SK-N-SH (cell line): ENCODE measurements at regions not wholly inside any gene's neighbourhood (a gene's known extent, or its start where the extent isn't known, plus 50 kb on each side); places are given as distances from the start of the nearest gene placed in this dataset.

Source experiments
- CTCF ChIA-PET: fragments of 300-600, 350-600 bp; formaldehyde crosslinking; extraction: SDS; loops from one replicate; lab custom pipeline; 2021; lab: Yijun Ruan, JAX
- POLR2A ChIA-PET: fragments of 350-600 bp; sonication (Branson Sonifier 250); formaldehyde crosslinking; extraction: SDS; loops from one replicate; lab custom pipeline; 2020; ENCODE audit warnings: antibody characterized with exemption, inconsistent platforms; lab: Yijun Ruan, JAX
- DNase-seq: peaks from one replicate; pipeline ENCODE4 v3.0.0; 2012
- H2AFZ ChIP-seq: fragments of 200-600 bp; sonication (generic); 2 replicates; pipeline ENCODE4 v1.8.1; 2016; ENCODE audit warnings: antibody characterized with exemption, mild to moderate bottlenecking, low read depth
- H3F3A ChIP-seq: fragments of 200-600 bp; sonication (generic); replicated peaks from 2 replicates; pipeline ENCODE3; 2016; ENCODE audit warnings: antibody characterized with exemption, mild to moderate bottlenecking; ENCODE audit not compliant: insufficient read depth
- H3K27ac ChIP-seq, 2 experiments: fragments of 200-500 bp in 1 of 2; fragments of 200-600 bp in 1 of 2; sonication (Bioruptor generic) in 1 of 2; sonication (generic), shearing (Covaris generic) in 1 of 2; 2 replicates each; pipeline versions ENCODE4 v1.5.1 to v1.6.1; 2014 to 2016; ENCODE audit warnings: low read depth in 2 of 2, inconsistent platforms in 1 of 2, low read length in 1 of 2, mild to moderate bottlenecking in 1 of 2, mixed read lengths in 1 of 2
- H3K27me3 ChIP-seq: fragments of 200-600 bp; sonication (generic), shearing (Covaris generic); 2 replicates; pipeline ENCODE4 v1.6.1; 2016; ENCODE audit warnings: mixed run types; ENCODE audit not compliant: insufficient read depth
- H3K36me3 ChIP-seq, 2 experiments: fragments of 200-500 bp in 1 of 2; fragments of 200-600 bp in 1 of 2; sonication (Bioruptor generic) in 1 of 2; sonication (generic) in 1 of 2; replicated peaks in 1 of 2; 2 replicates each; pipeline versions ENCODE3 to v1.5.1; 2014 to 2016; ENCODE audit warnings: low read length in 1 of 2, mild to moderate bottlenecking in 1 of 2; ENCODE audit not compliant: insufficient read depth in 2 of 2, control insufficient read depth in 1 of 2
- H3K4me1 ChIP-seq, 2 experiments: fragments of 200-500 bp in 1 of 2; fragments of 200-600 bp in 1 of 2; sonication (Bioruptor generic) in 1 of 2; sonication (generic), shearing (Covaris generic) in 1 of 2; 2 replicates each; pipeline versions ENCODE4 v1.5.1 to v1.6.1; 2014 to 2016; ENCODE audit warnings: low read depth in 1 of 2, low read length in 1 of 2, mixed run types in 1 of 2; ENCODE audit not compliant: insufficient read depth in 2 of 2, control insufficient read depth in 1 of 2
- H3K4me2 ChIP-seq: fragments of 200-600 bp; sonication (generic), shearing (Covaris generic); 2 replicates; pipeline ENCODE4 v1.6.1; 2017; ENCODE audit warnings: mixed run types
- H3K4me3 ChIP-seq, 2 experiments: fragments of 200-500 bp in 1 of 2; fragments of 200-600 bp in 1 of 2; sonication (Bioruptor generic) in 1 of 2; sonication (generic), shearing (Covaris generic) in 1 of 2; 2 replicates each; pipeline versions ENCODE4 v1.5.1 to v1.8.1; 2014 to 2016; ENCODE audit warnings: low read depth in 2 of 2, inconsistent platforms in 1 of 2, low read length in 1 of 2, mild to moderate bottlenecking in 1 of 2, mixed read lengths in 1 of 2, moderate library complexity in 1 of 2
- H3K79me2 ChIP-seq: fragments of 200-600 bp; sonication (generic); 2 replicates; pipeline ENCODE4 v1.8.1; 2017; ENCODE audit warnings: mild to moderate bottlenecking; ENCODE audit not compliant: insufficient read depth
- H3K9ac ChIP-seq: fragments of 200-600 bp; sonication (generic); 2 replicates; pipeline ENCODE4 v1.6.1; 2017; ENCODE audit warnings: mixed run types
- H3K9me2 ChIP-seq: fragments of 200-600 bp; sonication (generic); 2 replicates; pipeline ENCODE4 v1.6.1; 2017; ENCODE audit warnings: mixed run types
- H3K9me3 ChIP-seq: fragments of 200-600 bp; sonication (generic); 2 replicates; pipeline ENCODE4 v1.6.1; 2017; ENCODE audit warnings: mixed run types, mild to moderate bottlenecking, moderate library complexity
- H4K20me1 ChIP-seq: fragments of 200-600 bp; sonication (generic); 2 replicates; pipeline ENCODE4 v1.6.1; 2017; ENCODE audit warnings: mild to moderate bottlenecking, mixed run types; ENCODE audit not compliant: insufficient read depth
- CTCF ChIP-seq: fragments of 200-600 bp; sonication (generic); IDR thresholded peaks from 2 replicates; pipeline ENCODE4 v1.6.1; 2017; ENCODE audit warnings: antibody characterized with exemption, mild to moderate bottlenecking, moderate library complexity
- ELF1 ChIP-seq: IDR thresholded peaks from 2 replicates; pipeline ENCODE4 v1.4.0; 2012
- EP300 ChIP-seq, 2 experiments: IDR thresholded peaks; 2 replicates each; pipeline versions ENCODE4 v1.4.0 to v1.6.1; 2012; ENCODE audit warnings: borderline replicate concordance in 1 of 2, low read depth in 1 of 2, low read length in 1 of 2
- EZH2phosphoT487 ChIP-seq: fragments of 200-600 bp; sonication (generic); IDR thresholded peaks from 2 replicates; pipeline ENCODE4 v1.6.1; 2017; ENCODE audit warnings: low read depth, mixed run types, mild to moderate bottlenecking, antibody characterized with exemption, moderate library complexity, borderline replicate concordance
- FOXJ3 ChIP-seq: sonication (generic); formaldehyde crosslinking; IDR thresholded peaks from 2 replicates; pipeline ENCODE4 v1.5.1; 2020; ENCODE audit warnings: mild to moderate bottlenecking, missing genetic modification reagents
- GABPA ChIP-seq: IDR thresholded peaks from 2 replicates; pipeline ENCODE4 v1.4.0; 2012; ENCODE audit warnings: low read depth, mild to moderate bottlenecking
- MEF2A ChIP-seq: IDR thresholded peaks from 2 replicates; pipeline ENCODE4 v1.4.0; 2012; ENCODE audit warnings: low read depth, borderline replicate concordance
- MXI1 ChIP-seq: IDR thresholded peaks from 2 replicates; pipeline ENCODE4 v1.6.1; 2012; ENCODE audit warnings: mild to moderate bottlenecking, low read depth, low read length, improper control_type of control experiment
- NFIC ChIP-seq: IDR thresholded peaks from 2 replicates; pipeline ENCODE4 v1.4.0; 2012; ENCODE audit warnings: borderline replicate concordance
- PBX3 ChIP-seq: IDR thresholded peaks from 2 replicates; pipeline ENCODE4; 2012
- POLR2AphosphoS5 ChIP-seq: IDR thresholded peaks from 2 replicates; pipeline ENCODE4 v1.6.1; 2012; ENCODE audit warnings: low read depth, low read length
- RAD21 ChIP-seq: IDR thresholded peaks from 2 replicates; pipeline ENCODE4 v1.6.1; 2012; ENCODE audit warnings: mild to moderate bottlenecking, low read length
- RCOR1 ChIP-seq: fragments of 150-350 bp; IDR thresholded peaks from 2 replicates; pipeline ENCODE4 v1.6.1; 2017; ENCODE audit warnings: antibody characterized with exemption, low read length
- REST ChIP-seq: IDR thresholded peaks from 2 replicates; pipeline ENCODE4 v1.6.1; 2012; ENCODE audit warnings: mild to moderate bottlenecking, low read depth, low read length, moderate library complexity
- SIN3A ChIP-seq: IDR thresholded peaks from 2 replicates; pipeline ENCODE4 v1.6.1; 2012; ENCODE audit warnings: low read depth, mild to moderate bottlenecking, low read length, moderate library complexity, borderline replicate concordance
- TEAD4 ChIP-seq: IDR thresholded peaks from 2 replicates; pipeline ENCODE4 v1.4.0; 2012; ENCODE audit warnings: mild to moderate bottlenecking, borderline replicate concordance; ENCODE audit not compliant: insufficient read depth
- USF2 ChIP-seq: fragments of 150-350 bp; IDR thresholded peaks from 2 replicates; pipeline ENCODE4 v1.6.1; 2017; ENCODE audit warnings: antibody characterized with exemption, low read length, low read depth, borderline replicate concordance

- Histone ChIP-seq H3K4me3 (no peak overlapping the region), H3K36me3 (no peaks in the 10 kb centered on the region), H4K20me1 (no peaks in the 10 kb centered on the region), H3K9ac (no peak overlapping the region), H3K79me2 (no peaks in the 10 kb centered on the region), H3K27me3 (no peaks in the 10 kb centered on the region), H3K27ac (no peak overlapping the region), H3K9me3 (no peaks in the 10 kb centered on the region), H3F3A (no peaks in the 10 kb centered on the region), H3K4me2 (no peak overlapping the region), H3K9me2 (no peaks in the 10 kb centered on the region), H3K4me1 (no peaks in the 10 kb centered on the region), H2AFZ (no peak overlapping the region)
- CTCF ChIA-PET: interaction anchor here (0.7 kb wide), 1 partner anchor 44 kb away, joined by 3 read pairs; no protein-coding TSS in a partner anchor
- POLR2A ChIA-PET: no interaction called here
- DNase-seq: no peak
- TF ChIP-seq POLR2AphosphoS5: no peak
- no peak for TF ChIP-seq ELF1
- no peak for TF ChIP-seq SIN3A
- TF ChIP-seq REST: no peak
- no peak for TF ChIP-seq EP300 (IDR thresholded peaks at IDR 0.05; ENCODE audit: borderline replicate concordance in 1 of 2, low read depth in 1 of 2, low read length in 1 of 2)
- no peak for TF ChIP-seq GABPA
- no peak for TF ChIP-seq RCOR1
- TF ChIP-seq FOXJ3: no peak
- TF ChIP-seq RAD21: no peak
- no peak for TF ChIP-seq EZH2phosphoT487
- TF ChIP-seq MXI1: no peak
- no peak for TF ChIP-seq NFIC
- no peak for TF ChIP-seq MEF2A
- TF ChIP-seq CTCF: no peak
- no peak for TF ChIP-seq USF2
- TF ChIP-seq PBX3: no peak
- no peak for TF ChIP-seq TEAD4
Measured at GRCh38 chr1:60715970-60716369, 366.4 kb upstream of the NFIA start.
